ENCODE measurements at regions not wholly inside any gene's neighbourhood (a gene's known extent, or its start where the extent isn't known, plus 50 kb on each side); places are given as distances from the start of the nearest gene placed in this dataset.

GRCh38 chr11:130526846-130527245 is 78.4 kb downstream of the ADAMTS15 start:
- Histone ChIP-seq H3K9me3 (no peaks in the 10 kb centered on the region), H3K4me1 (peaks cover 19% of the 10 kb centered on the region), H3K27ac (no peak overlapping the region), H3K36me3 (ENCODE audit: low read depth, missing control alignments) (no peaks in the 10 kb centered on the region), H3K4me3 (no peak overlapping the region), H3K27me3 (no peaks in the 10 kb centered on the region)
- no peak for DNase-seq
- intact Hi-C loops (cut with DNase I; ENCODE audit: low total_unique reads): loop anchor here (10.0 kb wide), 1 partner anchor 78 kb away; no protein-coding TSS in a partner anchor
- 83 to 89% methylated on average over 3 of the region's 3 CpGs for WGBS, 2 donors
- no peak for TF ChIP-seq CTCF (IDR thresholded peaks at IDR 0.05)

GRCh38 chr11:130527636-130528297 is 79.3 kb downstream of the ADAMTS15 start:
- Histone ChIP-seq H3K4me1 (peaks cover 10% of the 10 kb centered on the region), H3K27ac (no peak overlapping the region), H3K9me3 (no peaks in the 10 kb centered on the region), H3K4me3 (no peak overlapping the region), H3K36me3 (ENCODE audit: low read depth, missing control alignments) (no peaks in the 10 kb centered on the region), H3K27me3 (no peaks in the 10 kb centered on the region)
- no peak for TF ChIP-seq CTCF (IDR thresholded peaks at IDR 0.05)
- no peak for TF ChIP-seq POLR2A (IDR thresholded peaks at IDR 0.05)
- intact Hi-C loops (cut with DNase I; ENCODE audit: low total_unique reads): loop anchor here (10.0 kb wide), 1 partner anchor 77 kb away; no protein-coding TSS in a partner anchor
- 40 to 53% methylated on average over 5 of the region's 5 CpGs for WGBS, 2 donors
- DNase-seq: no peak

- Histone ChIP-seq H3K27me3 (no peaks in the 10 kb centered on the region), H3K9me3 (no peaks in the 10 kb centered on the region), H3K4me1 (peaks cover 7% of the 10 kb centered on the region), H3K36me3 (ENCODE audit: low read depth, missing control alignments) (no peaks in the 10 kb centered on the region), H3K27ac (no peak overlapping the region), H3K4me3 (no peak overlapping the region)
- 82 to 88% methylated on average over 15 of the region's 16 CpGs for WGBS, 2 donors
- intact Hi-C loops (cut with DNase I; ENCODE audit: low total_unique reads): loop anchor here (10.0 kb wide), 1 partner anchor 76 kb away; no protein-coding TSS in a partner anchor
- no peak for DNase-seq
- TF ChIP-seq POLR2A (IDR thresholded peaks at IDR 0.05) (no peak), CTCF (IDR thresholded peaks at IDR 0.05) (no peak)
Observed at GRCh38 chr11:130528298-130529261, 80.1 kb downstream of the ADAMTS15 start.

GRCh38 chr11:130529366-130529765 is 80.9 kb downstream of the ADAMTS15 start:
- no peak overlapping the region for H3K27ac ChIP-seq

More at GRCh38 chr11:130529366-130529765, 80.9 kb downstream of the ADAMTS15 start:
- Histone ChIP-seq H3K4me3 (no peak overlapping the region), H3K9me3 (no peaks in the 10 kb centered on the region), H3K4me1 (peaks cover 7% of the 10 kb centered on the region), H3K27me3 (no peaks in the 10 kb centered on the region), H3K36me3 (ENCODE audit: low read depth, missing control alignments) (no peaks in the 10 kb centered on the region)
- no peak for DNase-seq
- TF ChIP-seq CTCF (IDR thresholded peaks at IDR 0.05) (no peak), POLR2A (IDR thresholded peaks at IDR 0.05) (no peak)
- intact Hi-C loops (cut with DNase I; ENCODE audit: low total_unique reads): loop anchor here (10.0 kb wide), 1 partner anchor 75 kb away; no protein-coding TSS in a partner anchor
- WGBS, 2 donors: 94 to 96% methylated on average over 5 of the region's 5 CpGs
